Stimulated activated CD4-positive, alpha-beta T cell treated with anti-CD3 and anti-CD28 coated beads, Interleukin-4, amount 100 ng/mL, for 48 hours (primary cell): ENCODE measurements at regions not wholly inside any gene's neighbourhood (a gene's known extent, or its start where the extent isn't known, plus 50 kb on each side); places are given as distances from the start of the nearest gene placed in this dataset.
A peak's percentile ranks its signal among the peaks of the same experiment; 100 is the strongest.

Experiments
- DNase-seq, 2 donors: peaks; one replicate each; pipeline ENCODE4 v3.0.0-alpha.2; 2020; ENCODE audit warnings: low read depth in 2 of 2

DNA sequence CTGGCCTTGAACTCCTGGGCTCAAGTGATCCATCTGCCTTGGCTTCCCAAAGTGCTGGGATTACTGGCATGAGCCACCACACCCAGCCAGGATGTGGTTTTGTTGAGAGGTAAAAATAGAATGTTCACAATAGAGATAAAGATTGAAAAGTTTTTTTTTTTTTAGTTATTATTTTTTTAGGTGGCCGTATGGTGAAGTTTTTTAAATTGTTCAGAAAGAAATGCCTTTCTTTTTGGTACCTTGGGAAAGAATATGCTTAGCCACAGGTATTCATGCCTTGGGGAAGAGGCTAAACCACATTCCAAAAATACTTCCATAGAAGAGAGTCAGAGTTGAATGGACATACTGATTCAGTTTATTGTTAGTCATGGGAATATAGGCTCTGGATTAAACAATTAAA is 143.4 kb downstream of the C11orf91 start:
- DNase-seq: no peak

DNA sequence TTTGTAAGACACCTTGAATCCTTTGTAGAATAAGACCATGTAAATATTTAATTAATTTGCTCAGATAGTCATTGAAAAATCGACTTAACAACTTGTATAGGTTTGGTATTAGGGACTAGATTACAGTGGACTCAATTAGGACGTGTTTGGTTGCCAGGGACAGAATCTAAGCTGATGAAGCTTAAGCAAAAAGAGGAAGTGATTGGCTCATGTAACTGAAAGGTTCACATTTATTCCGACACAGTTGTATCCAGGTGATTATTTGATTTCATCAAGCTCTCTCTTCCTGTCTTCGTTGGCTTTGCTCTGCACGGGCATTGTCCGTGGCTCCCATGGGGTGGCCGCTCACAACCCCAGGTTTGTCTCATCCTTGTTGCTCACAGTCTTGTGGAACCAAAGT is 146.4 kb downstream of the C11orf91 start:
- DNase-seq: no peak

DNA sequence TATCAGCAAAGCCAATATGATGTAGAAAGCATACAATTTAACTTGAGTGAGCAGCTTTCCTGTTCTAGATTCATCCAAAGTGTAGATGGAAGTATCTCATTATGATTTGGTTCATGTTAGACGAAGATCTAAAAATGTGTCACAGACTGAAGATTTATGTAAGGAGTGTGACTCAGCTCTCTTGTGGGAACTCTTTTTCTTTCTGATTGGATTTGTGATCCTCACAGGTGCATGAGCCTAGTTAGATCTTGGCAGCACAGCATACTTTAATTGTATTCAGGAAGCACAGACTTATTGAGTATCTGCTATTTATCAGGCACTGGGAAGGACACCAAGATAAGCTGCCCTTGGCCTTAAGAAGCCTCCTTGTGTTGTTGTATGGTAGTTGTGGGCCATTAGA is 147.1 kb downstream of the C11orf91 start:
- DNase-seq: no peak

DNA sequence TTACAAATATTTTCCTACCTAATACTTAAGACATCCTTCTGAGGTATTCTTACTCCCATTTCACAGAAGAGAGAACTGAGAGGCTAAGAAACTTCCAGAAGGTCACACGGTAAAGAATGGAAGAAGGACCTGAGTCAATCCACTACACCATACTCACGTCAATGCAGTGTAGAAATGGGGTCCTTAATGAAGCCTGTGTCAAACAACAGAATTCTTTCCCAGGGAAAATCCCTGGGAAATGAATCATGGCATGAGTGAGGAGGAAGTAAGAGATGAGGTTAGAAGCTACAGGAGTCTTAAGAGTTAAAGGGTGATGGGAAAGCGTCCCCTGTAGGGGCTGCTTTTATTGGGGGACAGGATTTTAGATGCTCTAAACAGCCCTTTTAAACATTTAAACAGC is 147.9 kb downstream of the C11orf91 start:
- no peak for DNase-seq

DNA sequence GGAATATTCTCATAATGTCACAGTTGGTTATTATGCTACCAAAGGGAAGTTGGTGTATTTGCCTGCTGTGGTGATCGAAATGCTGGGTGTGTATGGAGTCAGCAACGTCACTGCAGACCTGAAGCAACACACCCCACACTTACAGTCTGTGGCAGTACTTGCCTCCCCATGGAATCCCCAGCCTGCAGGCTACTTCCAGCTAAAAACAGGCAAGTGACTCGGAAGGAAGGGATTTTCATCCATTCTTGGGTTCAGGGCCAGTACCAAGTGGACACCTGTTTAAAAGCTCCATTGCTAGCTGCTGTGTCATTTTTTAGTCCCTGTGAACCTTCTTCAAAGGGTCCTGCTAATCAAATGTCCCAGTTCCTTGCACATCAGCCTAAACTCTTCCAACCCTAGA is 149.6 kb downstream of the C11orf91 start:
- no peak for DNase-seq

DNA sequence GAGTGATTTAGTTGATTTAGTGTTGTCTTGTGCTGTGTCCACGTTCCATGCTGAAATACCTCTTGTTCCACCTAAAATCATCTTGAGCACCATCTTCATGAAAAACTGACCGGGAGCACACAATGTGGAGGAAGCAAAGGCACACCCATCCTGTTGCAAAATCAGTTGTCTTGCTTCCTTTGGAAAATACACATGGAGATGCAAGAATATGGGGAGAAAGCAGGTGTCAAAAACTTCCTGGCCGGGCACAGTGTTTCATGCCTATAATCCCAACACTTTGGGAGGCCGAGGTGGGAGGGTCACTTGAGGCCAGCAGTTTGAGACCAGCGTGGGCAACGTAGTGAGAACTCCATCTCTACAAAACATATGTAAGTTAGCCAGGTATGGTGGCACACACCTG is 151.1 kb downstream of the C11orf91 start:
- no peak for DNase-seq

DNA sequence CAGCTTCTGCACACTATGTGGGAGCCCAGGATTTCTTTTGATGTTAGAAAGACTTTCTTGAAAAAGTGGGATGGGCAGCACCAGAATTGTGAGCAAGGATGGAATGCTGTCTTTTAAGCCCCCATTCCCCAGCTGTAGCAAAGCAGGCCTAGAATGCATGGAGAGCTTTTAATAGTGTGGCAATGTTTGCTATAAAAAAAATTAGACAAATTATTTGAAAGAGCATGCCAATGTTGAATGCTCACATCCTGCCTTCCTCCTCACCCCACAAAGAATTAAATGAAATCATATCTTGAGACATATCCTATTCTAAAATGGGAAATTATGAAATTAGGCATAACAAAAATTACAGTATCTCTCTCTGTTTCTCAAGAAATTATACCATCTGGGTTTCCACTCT is 154.7 kb downstream of the C11orf91 start:
- DNase-seq: no peak

DNA sequence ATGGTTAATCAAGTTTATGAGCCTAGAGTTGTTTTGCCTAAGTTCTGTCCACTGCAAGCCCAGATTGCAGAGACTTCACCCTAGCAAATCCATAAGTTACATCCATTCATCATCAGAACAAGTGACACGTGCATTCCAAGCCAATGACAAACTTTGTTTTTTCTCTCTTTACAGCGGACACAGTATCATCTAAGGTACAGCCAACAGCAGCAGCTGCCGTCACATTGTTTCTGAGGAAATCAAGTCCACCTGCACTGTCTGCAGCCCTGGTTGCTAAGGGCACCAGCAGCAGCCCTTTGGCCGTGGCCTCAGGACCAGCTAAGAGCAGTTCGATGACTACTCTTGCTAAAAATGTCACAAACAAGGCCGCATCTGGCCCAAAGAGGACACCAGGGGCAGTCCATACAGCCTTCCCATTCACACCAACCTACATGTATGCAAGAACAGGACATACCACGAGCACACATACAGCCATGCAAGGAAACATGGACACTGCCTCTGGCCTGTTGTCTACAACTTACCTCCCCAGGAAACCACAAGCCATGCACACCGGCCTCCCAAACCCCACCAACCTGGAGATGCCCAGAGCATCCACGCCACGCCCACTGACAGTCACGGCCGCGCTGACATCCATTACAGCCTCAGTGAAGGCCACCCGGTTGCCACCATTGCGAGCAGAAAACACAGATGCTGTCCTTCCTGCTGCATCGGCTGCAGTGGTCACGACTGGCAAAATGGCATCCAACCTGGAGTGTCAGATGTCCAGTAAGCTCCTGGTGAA is 155.8 kb downstream of the C11orf91 start:
- no peak for DNase-seq

DNA sequence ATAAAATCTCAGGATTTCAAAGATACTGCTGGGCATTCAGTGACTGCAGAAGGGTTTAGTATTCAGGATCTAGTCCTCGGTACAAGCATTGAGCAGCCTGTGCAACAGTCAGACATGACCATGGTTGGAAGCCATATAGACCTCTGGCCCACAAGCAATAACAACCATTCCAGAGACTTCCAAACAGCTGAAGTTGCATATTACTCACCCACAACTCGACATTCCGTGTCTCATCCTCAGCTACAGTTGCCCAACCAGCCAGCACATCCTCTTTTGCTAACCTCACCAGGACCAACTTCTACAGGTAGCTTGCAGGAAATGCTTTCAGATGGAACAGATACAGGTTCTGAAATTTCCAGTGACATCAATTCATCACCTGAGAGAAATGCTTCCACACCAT is 156.8 kb downstream of the C11orf91 start:
- no peak for DNase-seq

DNA sequence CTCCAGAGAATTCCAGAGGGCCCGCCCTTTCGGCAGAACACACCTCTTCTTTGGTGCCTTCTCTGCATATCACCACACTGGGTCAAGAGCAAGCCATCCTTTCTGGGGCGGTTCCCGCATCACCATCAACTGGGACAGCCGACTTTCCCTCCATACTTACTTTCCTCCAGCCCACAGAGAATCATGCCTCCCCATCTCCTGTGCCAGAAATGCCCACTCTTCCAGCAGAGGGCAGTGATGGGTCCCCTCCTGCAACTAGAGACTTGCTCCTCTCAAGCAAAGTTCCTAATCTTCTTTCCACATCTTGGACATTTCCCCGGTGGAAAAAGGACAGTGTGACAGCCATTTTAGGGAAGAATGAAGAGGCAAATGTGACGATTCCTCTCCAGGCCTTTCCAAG is 157.7 kb downstream of the C11orf91 start:
- peak; percentile 19 to 24 for DNase-seq

DNA sequence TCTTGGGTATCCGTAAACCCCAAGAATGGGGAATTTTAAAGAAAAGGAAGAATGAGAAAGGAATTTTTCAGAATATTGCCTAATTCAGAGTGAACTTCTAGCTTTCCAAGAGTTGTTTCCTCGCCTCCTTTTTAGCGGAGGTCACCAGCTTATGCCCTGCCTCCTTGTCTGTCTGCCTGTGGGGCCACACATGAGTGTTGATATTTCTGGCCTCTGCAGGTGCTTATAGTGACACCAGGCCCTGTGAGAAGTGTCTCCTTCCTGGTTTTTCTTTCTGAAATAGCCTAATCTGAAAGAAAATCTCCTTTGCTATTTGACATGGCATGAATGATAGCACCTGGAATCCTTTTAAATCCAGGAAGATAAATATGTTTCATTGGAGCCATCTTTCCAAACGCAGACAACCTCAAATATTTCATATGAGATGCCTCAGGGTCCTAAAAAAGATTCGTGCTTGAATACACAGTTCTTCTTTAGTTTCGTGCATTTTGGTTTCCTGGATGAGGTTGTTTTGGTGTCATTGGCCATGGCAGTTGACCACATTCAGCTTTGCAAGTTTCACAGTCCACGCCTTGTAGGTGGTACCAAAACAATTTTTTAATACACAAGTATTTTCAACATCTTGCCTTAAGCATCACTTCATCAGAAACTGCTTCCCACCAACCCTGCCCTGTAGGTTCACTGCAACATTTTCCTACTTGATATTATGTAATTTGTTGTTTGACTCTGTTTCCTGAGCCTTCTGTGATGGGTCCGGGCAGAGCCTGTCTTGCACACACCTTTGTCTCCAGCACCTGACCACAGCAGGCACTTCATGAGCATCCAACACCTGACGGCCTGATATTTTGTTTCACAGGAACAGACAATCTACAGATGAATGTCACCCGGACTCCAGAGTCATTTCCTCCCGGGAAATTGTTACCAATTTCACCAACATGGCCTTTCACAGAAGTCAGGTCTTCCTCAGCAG is 159.4 kb downstream of the C11orf91 start:
- no peak for DNase-seq

DNA sequence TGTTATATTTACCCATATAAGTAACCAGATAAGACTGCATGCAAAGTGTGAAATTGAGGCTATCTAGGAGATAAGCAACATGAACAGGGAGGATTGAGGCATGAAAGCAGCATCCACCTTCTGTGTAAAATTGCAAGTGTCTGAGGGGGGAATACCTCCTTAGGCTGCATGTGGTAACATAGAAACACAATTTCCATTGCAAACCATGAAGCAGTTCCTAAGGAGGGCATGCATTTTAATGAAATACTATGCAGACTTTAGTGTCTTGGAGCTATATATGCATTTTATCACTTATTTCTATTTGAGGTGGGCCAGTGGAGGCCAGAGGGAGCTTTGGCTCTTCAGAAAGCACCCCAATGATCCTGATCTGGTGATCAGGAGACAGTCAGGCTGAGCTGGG is 160.2 kb downstream of the C11orf91 start:
- no peak for DNase-seq

DNA sequence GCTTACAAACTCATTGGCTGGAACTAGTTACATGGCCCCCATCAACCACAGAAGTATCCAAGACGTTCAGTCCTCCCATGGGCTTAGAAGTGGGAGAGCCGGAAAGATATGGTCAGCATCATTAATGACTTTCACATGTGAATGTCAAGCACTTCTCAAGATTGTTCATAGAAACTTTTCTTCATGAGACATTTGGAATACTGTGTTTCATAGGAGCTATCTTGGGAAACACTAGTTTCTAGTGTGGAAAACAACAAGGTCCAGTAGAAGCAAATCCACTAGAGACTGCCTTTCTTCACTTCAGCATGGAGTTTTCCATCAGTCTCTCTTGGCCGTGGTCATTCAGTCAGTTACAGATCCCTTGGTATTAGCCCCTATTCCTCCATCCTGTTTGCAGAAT is 160.9 kb downstream of the C11orf91 start:
- no peak for DNase-seq

DNA sequence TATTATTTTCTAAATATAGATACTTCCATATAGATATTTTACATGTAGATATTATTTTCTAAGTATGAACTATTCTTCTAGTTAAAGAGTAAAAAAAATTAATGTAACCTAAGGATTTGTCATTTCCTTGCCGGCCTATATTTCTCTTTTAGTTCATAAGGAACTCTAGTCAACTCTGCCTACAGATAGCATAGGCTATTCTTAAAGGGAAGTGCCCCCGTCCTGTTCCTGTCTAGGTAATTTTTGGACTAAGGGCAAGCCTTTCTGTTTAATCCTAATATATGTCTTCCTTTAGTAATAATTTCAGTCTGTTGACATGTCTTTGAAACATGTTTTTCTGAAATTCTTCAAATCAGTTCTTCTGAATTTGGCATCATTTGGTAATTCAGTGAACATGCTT is 161.9 kb downstream of the C11orf91 start:
- DNase-seq: no peak

DNA sequence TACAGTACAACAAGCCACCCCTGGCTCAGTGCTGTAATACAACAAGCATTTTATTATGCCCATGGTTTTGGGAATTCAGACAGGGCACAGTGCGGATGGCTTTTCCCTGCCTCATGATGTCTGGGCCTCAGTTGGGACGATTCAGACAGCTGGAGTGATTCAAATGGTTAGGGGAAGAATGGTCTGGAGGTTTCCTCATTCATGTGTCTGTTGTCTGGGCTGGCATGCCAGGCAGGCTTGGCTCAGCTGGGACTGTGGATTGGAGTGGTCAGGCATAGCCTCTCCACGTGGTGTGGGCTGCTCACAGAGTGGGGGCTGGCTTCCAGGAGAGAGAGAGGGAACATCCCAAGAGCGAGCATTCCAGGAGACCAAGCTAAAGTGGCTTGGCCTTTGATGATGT is 164.4 kb downstream of the C11orf91 start:
- no peak for DNase-seq

DNA sequence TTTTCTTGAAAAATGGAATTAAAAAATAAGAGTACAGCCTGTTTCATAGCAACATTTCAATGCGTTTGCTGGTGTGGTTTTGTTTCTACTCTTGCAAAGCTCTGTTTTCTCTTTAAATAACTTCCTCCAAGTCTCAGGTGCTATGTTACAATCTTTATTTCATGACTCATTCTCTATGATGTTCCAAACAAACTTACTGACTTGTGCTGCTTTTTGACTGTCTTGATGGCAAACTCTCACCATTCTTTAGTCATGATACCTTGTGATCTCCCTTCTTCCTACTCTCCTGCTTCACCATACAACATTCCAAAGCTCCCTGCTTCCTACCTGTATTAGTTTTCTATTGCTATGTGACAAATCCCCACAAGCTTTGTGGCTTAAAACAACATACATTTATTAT is 166.1 kb downstream of the C11orf91 start:
- DNase-seq: no peak

DNA sequence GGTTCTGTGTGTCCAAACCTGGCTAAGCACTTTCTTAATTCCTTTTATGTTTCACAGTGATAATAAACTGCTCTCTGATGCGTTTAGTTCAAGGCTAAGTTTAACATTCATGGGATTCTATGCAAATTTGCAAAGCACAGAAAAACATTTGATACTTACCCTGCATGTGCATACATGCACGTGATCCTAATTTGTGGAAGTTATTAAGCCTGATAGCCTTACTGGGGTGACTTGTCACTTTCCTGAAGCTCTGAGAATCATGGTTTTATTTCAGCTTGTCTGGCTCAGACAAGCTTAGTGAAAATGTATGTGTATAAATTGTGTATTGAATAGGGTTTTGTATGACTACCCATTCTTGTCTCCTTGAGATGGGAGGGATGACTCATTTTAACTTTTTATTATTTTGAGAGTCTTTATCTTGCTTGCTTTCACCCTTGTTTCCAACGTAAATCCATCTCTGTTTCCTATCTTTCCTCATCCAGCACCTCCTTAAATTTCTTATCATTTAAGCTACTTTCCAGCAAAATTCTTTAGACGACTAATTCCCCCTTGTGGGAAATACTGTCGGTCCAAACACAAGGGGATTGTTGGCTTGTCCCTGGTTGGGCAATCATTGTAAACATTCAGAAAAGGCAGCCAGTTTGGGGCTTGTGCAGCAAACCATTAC is 167.1 kb downstream of the C11orf91 start:
- DNase-seq: no peak

DNA sequence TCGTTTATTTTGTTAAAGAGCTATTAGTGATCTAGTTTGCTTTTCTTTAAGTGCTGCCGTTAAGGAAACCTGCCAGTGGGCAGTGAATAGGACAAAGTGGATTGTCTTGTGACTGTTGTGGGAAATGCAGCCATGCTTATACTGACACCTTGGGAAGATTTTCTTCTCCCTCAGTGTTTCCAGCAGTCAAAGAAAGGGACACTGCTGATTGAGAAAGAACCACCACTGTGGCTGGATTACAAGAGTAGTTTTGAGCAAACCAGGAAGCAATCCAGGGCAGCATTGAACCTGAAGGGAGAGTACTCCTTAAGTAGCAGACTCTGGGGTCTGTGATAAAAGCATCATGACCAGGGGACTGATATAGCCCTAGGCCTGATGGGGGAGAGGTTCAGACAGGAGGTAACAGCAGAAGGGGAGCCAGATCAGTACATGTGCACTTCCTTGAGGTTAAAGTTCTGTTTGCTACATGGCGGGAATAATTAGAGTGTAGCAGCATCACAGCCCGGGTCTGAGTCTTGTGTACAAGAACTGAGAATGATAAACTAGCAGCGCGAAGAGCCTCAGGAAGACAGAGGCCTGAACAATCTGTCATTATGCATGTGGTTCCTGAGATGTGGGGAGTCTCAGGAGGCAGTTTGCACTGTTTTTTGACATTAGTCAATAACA is 167.8 kb downstream of the C11orf91 start:
- DNase-seq: no peak

DNA sequence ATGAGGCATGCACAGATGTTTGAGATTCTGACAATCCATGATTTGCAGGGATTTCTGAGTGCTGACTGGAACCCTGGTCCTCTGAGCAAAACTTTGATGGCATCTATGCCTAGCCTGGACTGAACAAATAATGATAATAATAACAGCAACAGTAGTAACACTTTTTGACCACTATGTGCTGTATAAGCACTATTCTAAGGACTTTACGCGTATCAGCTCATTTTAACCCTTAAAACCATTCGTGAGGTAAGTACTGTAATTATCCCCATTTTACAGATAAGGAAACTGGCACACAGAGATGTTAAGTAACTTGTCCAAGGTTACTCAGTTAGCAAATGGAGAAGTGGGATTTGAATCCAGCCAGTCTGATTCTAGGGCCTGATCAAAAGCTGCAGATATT is 168.4 kb downstream of the C11orf91 start:
- no peak for DNase-seq

DNA sequence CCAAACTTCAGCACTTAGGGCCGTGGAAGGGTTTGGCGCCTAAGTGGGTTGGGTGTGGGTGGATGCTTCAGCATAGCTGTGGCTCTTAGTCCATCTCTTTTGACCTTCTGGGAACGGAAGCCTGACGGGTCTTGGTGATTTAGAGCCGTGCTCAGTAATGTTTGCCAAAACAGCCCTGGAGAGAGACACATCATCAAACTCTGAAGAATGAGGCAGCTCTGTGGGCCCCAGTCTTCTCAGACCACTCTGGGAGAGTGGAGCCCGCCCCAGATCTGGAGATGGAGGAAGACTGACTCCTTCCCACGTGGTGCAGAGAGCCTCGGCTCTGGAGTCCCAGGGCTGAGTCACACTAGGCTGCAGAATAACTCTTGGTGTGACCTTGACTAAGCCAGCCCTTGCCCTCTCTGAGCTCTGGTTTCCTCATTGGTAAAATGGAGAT is 168.9 kb downstream of the C11orf91 start:
- DNase-seq: no peak

DNA sequence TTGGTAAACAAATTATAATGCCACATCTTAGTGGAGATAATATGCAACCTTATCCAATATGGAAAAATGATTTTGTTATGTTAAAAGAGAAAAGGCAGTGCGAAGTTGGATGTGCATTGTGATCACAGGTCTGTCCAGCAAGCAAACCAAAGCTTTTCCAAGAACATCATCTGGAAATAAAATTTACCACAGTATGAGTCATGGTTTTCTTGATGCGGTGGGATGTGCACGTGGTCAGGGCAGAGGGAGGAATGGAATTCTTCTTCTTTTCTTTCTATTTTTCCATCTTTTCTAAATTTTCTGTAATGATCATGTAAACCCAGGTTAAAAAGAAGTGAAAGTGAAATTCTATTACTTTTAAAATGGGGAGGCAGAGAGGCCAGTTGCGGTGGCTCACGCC is 169.8 kb downstream of the C11orf91 start:
- no peak for DNase-seq

DNA sequence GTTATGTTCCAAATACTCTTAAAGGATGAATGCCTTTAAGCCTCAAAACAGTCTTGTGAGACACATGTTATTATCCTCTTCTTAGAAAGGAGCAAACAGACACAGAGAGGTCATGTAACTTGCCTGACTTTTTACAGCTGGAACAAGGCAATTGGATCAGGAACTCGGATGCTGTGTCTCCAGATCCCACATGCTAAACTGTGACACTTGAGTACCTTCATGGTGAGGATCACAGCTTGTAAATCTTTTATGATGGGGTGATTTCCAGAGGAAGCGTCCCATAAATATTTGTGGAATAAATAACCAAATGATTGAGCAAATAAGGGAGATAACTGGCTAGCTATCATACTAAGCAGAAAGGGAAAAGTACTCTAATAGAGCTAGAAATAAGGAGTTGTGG is 171.2 kb downstream of the C11orf91 start:
- DNase-seq: no peak
